LNCaP clone FGC (cell line): ENCODE measurements at regions not wholly inside any gene's neighbourhood (a gene's known extent, or its start where the extent isn't known, plus 50 kb on each side); places are given as distances from the start of the nearest gene placed in this dataset.
"Not testable (repeated sequence)": the region's sequence is repeated elsewhere in the genome, so short reads cannot be mapped to it uniquely, and the experiment has no call there.

Source experiments
- DNase-seq: peaks from one replicate; pipeline ENCODE4 v3.0.0-alpha.2; 2011; ENCODE audit warnings: low read depth
- H3K4me3 ChIP-seq: 2 replicates; pipeline ENCODE4 v1.5.1; 2011; ENCODE audit warnings: mild to moderate bottlenecking, low read depth, low read length, control low read depth
- TF ChIP-seq, protein P1 (sequence below): IDR thresholded peaks from 2 replicates; pipeline ENCODE4 v1.5.1; 2012; ENCODE audit warnings: mild to moderate bottlenecking; ENCODE audit not compliant: control insufficient read depth, insufficient read depth; ENCODE audit errors: extremely low read depth

DNA sequence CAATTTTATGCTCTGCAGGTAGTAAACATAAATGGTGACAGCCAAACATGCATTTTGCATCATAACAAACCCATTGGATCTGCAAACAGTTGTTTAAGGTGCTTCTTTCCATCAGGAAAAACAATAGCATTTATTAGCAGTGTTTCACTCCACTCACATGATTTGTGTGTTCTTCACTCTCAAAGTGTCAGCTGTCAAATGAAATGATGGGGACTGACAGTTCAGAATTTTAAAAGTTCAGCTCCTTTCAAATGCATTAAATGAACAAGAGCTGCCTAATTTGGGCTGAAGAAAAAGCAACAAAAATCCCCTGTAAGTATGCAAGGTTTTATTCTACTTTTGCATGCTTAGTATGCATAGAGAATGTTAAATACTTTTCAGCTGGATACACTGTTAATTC, 145.2 kb upstream of the CDIN1 start:
- DNase-seq = no peak
- H3K4me3 ChIP-seq = no peak overlapping the region
- TF ChIP-seq, protein P1, sequence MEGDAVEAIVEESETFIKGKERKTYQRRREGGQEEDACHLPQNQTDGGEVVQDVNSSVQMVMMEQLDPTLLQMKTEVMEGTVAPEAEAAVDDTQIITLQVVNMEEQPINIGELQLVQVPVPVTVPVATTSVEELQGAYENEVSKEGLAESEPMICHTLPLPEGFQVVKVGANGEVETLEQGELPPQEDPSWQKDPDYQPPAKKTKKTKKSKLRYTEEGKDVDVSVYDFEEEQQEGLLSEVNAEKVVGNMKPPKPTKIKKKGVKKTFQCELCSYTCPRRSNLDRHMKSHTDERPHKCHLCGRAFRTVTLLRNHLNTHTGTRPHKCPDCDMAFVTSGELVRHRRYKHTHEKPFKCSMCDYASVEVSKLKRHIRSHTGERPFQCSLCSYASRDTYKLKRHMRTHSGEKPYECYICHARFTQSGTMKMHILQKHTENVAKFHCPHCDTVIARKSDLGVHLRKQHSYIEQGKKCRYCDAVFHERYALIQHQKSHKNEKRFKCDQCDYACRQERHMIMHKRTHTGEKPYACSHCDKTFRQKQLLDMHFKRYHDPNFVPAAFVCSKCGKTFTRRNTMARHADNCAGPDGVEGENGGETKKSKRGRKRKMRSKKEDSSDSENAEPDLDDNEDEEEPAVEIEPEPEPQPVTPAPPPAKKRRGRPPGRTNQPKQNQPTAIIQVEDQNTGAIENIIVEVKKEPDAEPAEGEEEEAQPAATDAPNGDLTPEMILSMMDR = no peak

DNA sequence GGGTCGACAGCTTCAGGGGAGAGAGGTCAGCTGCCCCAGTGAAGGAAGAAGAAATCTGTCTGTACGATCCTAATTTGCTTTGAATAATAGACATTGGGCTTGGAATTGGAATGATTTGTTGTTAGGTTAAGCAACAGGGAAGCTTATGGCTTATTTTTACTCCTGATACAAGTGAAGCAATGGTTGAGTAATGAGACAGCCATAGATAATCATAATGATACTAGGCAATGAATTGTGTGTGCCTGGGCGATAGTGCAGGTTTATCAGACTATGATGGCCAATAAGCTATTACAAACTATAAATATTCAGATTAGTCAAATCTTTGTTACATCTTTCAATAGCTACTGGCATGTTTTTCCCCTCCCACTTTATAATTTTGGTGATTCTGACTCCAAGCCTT, 140.9 kb upstream of the CDIN1 start:
- no peak overlapping the region for H3K4me3 ChIP-seq
- TF ChIP-seq, protein P1 = no peak
- no peak for DNase-seq

DNA sequence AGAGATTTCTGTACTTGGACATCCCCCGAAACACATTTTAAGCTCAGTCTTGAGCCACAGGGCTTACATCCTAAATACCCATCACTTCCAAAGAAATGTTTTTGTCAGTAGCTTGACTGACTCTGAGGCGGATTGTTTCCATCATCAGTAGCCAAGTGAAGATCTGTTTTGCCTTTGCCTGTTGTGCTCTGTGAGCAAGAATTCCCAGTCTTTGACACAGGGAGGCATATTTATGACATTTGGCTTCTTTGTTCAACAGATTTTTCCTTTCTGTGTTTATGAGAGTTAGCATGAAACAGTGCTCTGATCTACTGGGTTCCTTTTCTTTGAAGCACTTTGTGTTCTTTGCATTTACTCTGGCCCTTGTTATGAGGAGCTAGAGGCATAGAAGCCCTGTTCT, 132.1 kb upstream of the CDIN1 start:
- H3K4me3 ChIP-seq = no peak overlapping the region
- TF ChIP-seq, protein P1 = no peak
- no peak for DNase-seq

DNA sequence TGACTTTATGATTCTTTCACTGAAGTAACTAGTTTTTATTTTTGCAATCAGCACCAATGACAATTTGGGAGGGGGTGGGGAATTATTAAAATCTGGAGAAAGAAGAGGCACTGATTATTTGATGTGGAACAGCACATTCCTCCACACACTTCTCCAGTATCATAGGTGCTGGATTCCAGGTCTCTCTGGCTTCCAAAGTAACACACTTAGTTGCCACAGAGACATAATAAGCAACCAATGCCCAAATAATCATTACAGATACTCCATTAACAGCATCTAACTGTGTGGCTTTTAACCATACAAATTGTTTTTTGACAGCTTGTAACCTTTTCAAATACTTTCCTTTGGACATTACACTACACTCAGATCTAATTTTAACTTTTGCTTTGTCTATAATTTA, 131.0 kb upstream of the CDIN1 start:
- H3K4me3 ChIP-seq = no peak overlapping the region
- no peak for DNase-seq
- TF ChIP-seq, protein P1 = no peak

DNA sequence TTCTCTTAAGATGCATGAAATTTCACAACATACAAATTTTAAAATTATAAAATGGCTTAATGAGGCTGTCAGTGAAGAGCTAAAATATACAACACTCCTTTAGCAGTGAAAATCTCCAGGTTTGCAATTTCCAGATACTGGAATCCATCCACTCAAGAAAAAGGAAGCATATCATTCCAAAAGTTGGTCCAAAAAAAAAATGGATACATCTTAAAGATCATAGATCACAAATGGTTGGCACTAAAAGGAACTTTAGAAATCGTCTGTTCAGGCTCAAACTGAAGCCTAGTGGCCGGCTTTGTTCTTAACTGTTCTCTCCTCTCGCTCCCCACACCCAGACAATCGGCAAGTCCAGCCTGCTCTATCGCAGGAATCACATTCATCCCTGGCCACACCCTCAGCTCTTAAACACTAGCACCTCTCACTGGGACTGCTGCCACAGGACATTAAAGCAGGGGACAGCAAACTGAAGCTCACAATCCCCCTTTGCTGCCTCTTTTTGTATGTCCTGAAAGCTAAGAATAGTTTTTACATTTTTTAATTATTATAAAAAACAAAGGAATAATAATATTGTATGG, 130.3 kb upstream of the CDIN1 start:
- no peak overlapping the region for H3K4me3 ChIP-seq
- TF ChIP-seq, protein P1 = no peak
- DNase-seq = no peak

DNA sequence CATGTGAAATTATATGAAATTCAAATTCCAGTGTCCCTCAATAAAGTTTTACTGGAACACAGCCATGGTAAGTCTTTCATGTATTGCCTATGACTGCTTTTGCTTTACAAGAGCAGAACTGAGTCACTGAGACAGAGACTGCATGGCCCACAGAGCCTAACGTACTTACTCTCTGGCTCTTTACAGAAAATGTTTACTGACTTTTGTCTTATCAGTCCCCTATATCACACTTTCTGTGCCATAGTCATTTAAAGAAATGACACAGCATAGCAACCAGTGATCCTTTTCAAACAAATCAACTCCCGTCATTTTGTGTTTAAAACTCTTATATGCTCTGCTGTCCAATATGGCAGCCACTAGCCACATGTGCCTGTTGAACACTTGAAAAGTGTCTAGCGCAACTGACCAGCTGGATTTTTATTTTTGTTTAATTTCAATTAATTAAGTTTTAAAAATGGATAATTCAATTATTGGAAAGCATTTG, 129.7 kb upstream of the CDIN1 start:
- TF ChIP-seq, protein P1 = no peak
- no peak overlapping the region for H3K4me3 ChIP-seq
- no peak for DNase-seq

DNA sequence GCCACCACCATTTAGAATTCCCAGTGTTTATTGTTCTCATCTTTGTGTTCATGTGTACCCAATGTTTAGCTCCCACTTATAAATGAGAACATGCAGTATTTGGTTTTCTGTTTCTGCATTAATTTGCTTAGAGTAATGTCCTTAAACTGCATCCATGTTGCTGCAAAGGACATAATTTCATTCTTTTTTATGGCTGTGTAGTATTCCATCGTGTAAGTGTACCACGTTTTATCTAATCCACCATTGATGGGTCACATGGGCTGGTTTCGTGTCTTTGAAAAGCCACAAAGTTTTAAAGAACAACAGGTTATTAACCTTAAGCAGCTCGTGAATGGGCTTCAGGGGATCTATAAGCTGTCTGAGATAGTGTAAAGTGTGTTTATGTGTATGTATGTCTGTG, 125.2 kb upstream of the CDIN1 start:
- not testable (repeated sequence) for H3K4me3 ChIP-seq, DNase-seq

DNA sequence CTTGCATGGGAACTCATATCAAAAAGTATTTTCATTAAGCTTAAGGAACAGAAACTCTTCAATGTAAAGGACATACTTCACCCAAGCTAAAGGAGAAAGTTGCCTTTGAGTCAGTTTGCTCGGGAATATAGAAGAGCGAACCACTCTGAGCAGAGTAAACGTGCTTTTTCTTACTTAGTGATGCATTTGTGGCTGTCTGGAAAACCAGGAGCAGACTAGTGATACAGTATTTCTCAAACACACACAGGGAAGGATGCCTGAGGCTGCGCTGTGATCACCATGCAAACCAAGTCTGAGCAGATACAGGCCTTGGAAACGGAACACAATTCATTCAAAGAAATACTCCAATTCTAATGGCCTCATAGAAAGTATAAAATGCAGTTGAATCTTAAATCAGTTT, 121.0 kb upstream of the CDIN1 start:
- DNase-seq = no peak
- TF ChIP-seq, protein P1 = no peak
- H3K4me3 ChIP-seq = no peak overlapping the region
